ENCODE measurements at regions not wholly inside any gene's neighbourhood (a gene's known extent, or its start where the extent isn't known, plus 50 kb on each side); places are given as distances from the start of the nearest gene placed in this dataset.

- DNase-seq (ENCODE audit: low spot score) = no peak
- no peaks in the 10 kb centered on the region for H3K27me3 ChIP-seq (ENCODE audit: control insufficient read depth in 4 of 4, insufficient read depth in 4 of 4, low read length in 3 of 4)
- no peak overlapping the region for H3K4me3 ChIP-seq (ENCODE audit: low read depth in 1 of 3, low read length in 3 of 3)
- H3K4me1 ChIP-seq (ENCODE audit: control insufficient read depth in 4 of 4, insufficient read depth in 4 of 4, low read length in 3 of 4) = no peaks in the 10 kb centered on the region
- no peak overlapping the region for H3K9ac ChIP-seq (ENCODE audit: low read depth in 1 of 2, low read length in 2 of 2)
- TF ChIP-seq MAX (IDR thresholded peaks at IDR 0.05) = no peak
- no peak overlapping the region for H3K27ac ChIP-seq (ENCODE audit: low read depth in 1 of 2, low read length in 2 of 2)
- no peaks in the 10 kb centered on the region for H3K9me3 ChIP-seq (ENCODE audit: control insufficient read depth in 4 of 4, low read length in 3 of 4)
- no peaks in the 10 kb centered on the region for H3K36me3 ChIP-seq (ENCODE audit: control insufficient read depth in 4 of 4, insufficient read depth in 3 of 4, low read depth in 1 of 4, low read length in 3 of 4)
- WGBS = 75% methylated on average over 7 of the region's 7 CpGs
Measured at GRCh38 chr4:45283352-45283751, 557.0 kb upstream of the GNPDA2 start.

- no peaks in the 10 kb centered on the region for H3K27me3 ChIP-seq (ENCODE audit: control insufficient read depth in 4 of 4, insufficient read depth in 4 of 4, low read length in 3 of 4)
- no peak overlapping the region for H3K4me3 ChIP-seq (ENCODE audit: low read depth in 1 of 3, low read length in 3 of 3)
- 77% methylated on average over 1 of the region's 1 CpG for whole genome bisulfite sequencing
- H3K9ac ChIP-seq (ENCODE audit: low read depth in 1 of 2, low read length in 2 of 2) = no peak overlapping the region
- no peaks in the 10 kb centered on the region for H3K4me1 ChIP-seq (ENCODE audit: control insufficient read depth in 4 of 4, insufficient read depth in 4 of 4, low read length in 3 of 4)
- no peaks in the 10 kb centered on the region for H3K36me3 ChIP-seq (ENCODE audit: control insufficient read depth in 4 of 4, insufficient read depth in 3 of 4, low read depth in 1 of 4, low read length in 3 of 4)
- no peaks in the 10 kb centered on the region for H3K9me3 ChIP-seq (ENCODE audit: control insufficient read depth in 4 of 4, low read length in 3 of 4)
- no peak for TF ChIP-seq RXRA (IDR thresholded peaks at IDR 0.05)
- TF ChIP-seq TAF1 (conservative IDR thresholded peaks at IDR 0.05) = no peak
- TF ChIP-seq REST (IDR thresholded peaks at IDR 0.05) = no peak
- no peak for TF ChIP-seq MAX (IDR thresholded peaks at IDR 0.05)
- no peak for TF ChIP-seq EGR1 (IDR thresholded peaks at IDR 0.05; ENCODE audit: low read depth in 2 of 2)
- TF ChIP-seq FOXA1 (IDR thresholded peaks at IDR 0.05) = no peak
- no peak for TF ChIP-seq HNF4G (IDR thresholded peaks at IDR 0.05)
- TF ChIP-seq NR2F2 (IDR thresholded peaks at IDR 0.05) = no peak
- TF ChIP-seq, protein P1, sequence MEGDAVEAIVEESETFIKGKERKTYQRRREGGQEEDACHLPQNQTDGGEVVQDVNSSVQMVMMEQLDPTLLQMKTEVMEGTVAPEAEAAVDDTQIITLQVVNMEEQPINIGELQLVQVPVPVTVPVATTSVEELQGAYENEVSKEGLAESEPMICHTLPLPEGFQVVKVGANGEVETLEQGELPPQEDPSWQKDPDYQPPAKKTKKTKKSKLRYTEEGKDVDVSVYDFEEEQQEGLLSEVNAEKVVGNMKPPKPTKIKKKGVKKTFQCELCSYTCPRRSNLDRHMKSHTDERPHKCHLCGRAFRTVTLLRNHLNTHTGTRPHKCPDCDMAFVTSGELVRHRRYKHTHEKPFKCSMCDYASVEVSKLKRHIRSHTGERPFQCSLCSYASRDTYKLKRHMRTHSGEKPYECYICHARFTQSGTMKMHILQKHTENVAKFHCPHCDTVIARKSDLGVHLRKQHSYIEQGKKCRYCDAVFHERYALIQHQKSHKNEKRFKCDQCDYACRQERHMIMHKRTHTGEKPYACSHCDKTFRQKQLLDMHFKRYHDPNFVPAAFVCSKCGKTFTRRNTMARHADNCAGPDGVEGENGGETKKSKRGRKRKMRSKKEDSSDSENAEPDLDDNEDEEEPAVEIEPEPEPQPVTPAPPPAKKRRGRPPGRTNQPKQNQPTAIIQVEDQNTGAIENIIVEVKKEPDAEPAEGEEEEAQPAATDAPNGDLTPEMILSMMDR (IDR thresholded peaks at IDR 0.05; ENCODE audit: low read depth, low read length, missing input control) = no peak
- TF ChIP-seq ATF3 (IDR thresholded peaks at IDR 0.05) = no peak
- no peak for TF ChIP-seq YY1 (IDR thresholded peaks at IDR 0.05)
- TF ChIP-seq HNF4A (conservative IDR thresholded peaks at IDR 0.05) = no peak
- no peak for TF ChIP-seq GABPA (IDR thresholded peaks at IDR 0.05 in 1 of 2, conservative IDR thresholded peaks at IDR 0.05 in 1 of 2)
- TF ChIP-seq, protein P2, sequence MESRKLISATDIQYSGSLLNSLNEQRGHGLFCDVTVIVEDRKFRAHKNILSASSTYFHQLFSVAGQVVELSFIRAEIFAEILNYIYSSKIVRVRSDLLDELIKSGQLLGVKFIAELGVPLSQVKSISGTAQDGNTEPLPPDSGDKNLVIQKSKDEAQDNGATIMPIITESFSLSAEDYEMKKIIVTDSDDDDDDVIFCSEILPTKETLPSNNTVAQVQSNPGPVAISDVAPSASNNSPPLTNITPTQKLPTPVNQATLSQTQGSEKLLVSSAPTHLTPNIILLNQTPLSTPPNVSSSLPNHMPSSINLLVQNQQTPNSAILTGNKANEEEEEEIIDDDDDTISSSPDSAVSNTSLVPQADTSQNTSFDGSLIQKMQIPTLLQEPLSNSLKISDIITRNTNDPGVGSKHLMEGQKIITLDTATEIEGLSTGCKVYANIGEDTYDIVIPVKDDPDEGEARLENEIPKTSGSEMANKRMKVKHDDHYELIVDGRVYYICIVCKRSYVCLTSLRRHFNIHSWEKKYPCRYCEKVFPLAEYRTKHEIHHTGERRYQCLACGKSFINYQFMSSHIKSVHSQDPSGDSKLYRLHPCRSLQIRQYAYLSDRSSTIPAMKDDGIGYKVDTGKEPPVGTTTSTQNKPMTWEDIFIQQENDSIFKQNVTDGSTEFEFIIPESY (IDR thresholded peaks at IDR 0.05) = no peak
- no peak overlapping the region for H3K27ac ChIP-seq (ENCODE audit: low read depth in 1 of 2, low read length in 2 of 2)
- no peak for DNase-seq (ENCODE audit: low spot score)
Measured at GRCh38 chr4:45280121-45280520, 553.8 kb upstream of the GNPDA2 start.

Measured in liver (tissue), 8 donors.